IPS-NIHi7 (cell line): ENCODE measurements at regions not wholly inside any gene's neighbourhood (a gene's known extent, or its start where the extent isn't known, plus 50 kb on each side); places are given as distances from the start of the nearest gene placed in this dataset.
"Not testable (repeated sequence)": the region's sequence is repeated elsewhere in the genome, so short reads cannot be mapped to it uniquely, and the experiment has no call there.

Experiments used
- DNase-seq: peaks from one replicate; pipeline ENCODE4 v3.0.0; 2012; ENCODE audit warnings: mixed read lengths; ENCODE audit errors: extremely low spot score

DNA sequence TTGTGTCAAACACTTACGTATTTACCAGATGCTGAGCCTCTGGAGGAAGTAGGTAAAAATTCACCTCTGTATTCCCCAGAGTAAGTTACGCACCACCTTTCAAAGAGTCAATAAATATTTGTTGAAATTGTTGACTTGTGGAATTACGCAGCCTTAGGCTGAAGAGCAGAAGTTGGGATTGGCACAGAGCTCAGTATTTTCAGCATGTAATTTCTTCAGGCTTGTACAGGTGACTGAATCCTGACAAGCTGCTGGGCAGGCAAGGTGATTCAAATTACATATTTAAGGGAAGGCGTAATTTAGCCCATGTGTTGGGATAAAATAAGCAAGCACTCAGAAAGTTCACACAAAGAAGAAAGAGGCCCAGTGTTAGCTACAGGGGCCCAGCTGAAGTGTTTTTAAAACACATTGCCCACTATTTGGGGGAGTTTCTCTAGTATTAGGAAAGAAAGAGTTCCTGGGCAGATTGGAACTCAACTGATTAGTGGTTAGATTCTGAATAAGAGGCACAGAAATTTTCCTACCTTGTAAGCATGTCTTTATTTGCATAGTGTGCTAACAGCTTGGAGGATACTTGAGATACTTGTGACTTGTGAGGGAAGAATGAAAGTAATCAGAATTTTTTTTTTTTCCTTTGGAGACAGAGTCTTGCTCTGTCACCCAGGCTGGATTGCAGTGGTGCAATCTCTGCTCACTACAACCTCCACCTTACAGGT lies 165.3 kb upstream of the FBXL7 start:
- DNase-seq: no peak

DNA sequence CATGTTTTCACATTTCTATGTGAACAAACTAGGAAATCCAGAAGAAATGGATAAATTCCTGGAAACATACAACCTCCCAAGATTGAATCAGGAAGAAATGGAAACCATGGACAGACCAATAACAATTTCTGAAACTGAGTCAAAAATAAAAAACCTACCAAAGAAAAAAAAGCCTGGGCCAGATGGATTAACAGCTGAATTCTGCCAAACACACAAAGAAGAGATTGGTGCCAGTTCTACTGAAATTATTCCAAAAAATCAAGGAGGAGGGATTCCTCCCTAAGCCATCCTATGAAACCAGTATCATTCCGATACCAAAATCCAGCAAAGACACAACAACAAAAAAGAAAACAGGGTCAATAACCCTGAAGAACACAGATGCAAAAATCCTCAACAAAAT lies 166.9 kb upstream of the FBXL7 start:
- no peak for DNase-seq

DNA sequence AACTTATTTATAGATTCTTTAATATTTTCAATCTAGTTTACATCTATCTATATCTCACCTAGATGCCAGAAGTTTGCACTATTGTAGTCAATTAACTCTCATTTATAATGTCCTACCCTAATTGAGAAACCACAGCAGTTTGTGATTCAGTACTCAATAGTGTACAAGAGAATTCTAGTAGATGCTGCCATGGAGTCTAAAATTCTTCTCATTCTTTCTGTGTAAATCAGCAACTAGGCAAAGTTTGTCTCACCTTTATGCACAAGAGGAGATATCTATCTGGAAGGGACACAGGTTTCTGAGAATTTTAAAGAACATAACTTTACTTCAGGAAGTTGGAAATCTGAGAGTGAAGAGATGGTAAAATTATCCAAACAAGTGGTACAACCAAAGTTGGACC lies 173.0 kb upstream of the FBXL7 start:
- DNase-seq: no peak

DNA sequence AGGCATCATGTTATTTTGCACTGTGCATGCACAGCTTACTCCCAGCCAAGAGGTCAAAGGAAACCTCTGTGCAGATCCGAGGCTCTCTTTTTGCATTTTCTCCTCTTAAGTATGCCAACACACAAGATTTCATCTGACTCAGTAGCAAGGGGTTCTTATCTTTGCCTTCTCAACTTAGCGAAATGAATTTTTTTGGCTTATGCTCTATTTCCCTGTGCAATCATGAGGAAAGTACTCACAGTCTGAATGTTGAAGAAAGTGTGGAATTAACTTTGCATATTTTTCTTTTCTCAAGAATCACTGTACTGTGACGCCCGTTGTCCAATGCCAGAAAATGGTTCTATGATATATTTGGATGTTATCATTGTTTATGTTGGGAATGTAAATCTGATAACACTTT lies 173.5 kb upstream of the FBXL7 start:
- DNase-seq: no peak

DNA sequence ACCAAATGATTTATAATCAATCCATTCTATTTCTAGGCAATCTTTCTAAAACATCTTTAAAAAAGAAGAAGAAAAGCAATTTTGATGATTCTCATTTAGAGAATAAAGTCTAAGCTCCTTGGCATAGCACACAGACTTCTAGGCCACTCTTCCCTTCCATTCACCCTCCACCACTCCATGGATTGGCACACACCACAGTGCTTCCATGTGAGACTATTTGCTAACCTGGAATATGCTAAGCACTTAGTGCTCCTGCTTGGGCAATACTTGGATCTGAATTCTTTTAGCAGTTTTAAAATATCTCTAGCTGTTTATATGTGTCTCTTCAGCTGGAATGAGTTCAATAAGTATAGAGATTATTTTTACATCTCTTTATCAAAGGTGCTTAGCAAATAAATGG lies 177.6 kb upstream of the FBXL7 start:
- no peak for DNase-seq

DNA sequence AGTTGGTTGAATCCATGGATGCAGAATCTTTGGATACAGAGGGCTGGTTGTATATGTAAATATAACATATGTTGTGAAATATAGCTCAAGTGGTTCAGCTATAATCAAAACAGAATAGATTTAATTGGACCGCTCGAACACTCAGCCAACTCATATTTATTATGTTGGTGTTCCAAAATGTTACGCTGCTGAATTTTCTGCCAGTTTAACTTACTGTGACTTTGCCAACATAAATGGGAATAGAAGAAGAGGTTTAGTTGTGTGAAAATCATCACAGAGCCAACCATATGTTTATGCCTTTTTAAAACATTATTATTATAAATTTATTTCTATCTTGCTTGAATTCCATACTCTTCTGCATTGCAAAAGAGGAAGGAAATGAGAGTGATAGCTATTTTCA lies 178.2 kb upstream of the FBXL7 start:
- no peak for DNase-seq

DNA sequence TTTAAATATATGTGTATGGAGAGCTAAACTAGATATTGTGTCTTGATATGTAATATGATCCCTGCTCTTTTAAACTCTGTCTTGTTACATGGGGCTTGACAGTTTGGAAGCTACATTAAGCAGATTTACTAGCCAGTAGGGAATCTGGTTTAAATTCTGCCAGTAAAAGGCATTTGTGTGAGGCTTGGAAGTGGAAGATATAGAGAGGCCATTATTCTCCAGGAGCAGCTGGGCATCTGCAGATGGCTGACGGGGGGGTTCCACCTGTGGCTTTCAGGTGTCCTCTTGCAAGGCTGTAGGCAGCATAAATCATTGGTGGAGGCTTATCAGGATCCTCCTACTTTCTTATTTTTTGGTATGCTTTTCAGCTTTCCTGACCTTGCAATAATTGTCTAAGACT lies 179.1 kb upstream of the FBXL7 start:
- no peak for DNase-seq

DNA sequence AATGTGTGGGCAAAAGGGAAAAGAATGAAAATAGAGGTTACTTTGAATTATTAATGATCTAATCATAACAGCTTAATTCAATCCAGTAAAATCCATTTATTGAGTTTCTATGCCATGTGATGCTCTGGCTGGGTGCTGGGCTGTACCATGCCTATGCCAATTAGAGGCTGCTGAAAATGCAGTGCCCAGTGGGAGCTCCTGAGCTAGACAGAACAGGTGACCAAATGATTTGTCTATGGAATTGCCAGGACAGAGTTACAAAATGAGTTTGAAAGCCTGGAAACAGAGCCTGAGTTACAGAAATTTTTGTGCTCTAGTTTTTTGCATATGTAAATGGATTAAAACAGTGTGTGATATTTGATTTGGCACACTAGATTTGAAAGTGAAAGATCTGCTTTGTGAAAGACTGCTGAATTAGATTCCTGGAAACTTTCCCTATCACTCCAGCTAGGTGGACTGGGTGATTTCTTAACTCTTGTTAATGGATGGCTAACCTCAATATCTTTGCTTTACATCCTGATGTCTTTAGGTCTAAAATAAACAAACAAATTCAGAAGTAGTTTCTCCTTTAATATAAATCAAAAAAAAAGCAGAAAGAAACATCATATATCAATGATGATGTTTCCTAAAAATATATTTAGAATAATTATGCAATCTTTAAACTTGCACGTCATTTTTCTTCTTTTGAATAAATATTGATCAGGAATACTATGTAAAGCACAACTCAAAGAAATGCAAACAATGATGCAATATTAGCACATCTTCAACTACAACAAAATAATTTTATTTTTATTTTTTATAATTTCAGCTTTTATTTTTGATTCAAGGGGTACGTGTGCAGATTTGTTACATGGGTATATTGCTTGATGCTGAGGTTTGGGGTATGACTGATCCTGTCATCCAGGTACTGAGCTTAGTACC lies 194.8 kb upstream of the FBXL7 start:
- DNase-seq: no peak

DNA sequence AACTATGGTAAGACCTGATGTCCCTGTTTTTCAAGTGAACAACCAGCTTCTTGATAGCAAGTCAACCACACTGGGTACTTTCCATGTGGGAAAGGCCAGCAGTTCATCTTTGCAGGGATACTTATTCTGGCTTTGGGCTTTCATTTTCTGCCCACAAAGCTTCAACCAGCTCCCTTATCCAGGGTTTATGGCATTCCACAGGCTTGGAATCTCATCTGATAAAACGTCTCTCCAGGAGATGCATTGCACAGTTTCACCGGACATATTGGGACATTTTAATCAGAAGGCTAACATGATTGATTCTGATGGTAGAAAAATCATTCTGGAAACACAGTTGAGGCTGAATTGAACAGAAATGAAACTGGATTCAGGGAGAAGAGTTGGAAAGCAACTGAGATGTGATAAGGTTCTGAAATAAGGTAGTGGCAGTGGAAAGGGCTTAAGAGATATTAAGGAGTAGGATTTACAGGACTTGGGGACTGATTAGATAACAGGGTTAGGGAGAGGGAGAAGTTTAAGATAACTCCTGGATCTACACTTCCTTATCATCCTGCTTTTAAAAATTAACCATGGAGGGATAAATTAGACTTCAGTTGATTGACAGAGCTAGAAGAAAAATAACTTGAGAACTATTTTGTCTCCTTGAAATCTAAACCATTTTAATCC lies 195.8 kb upstream of the FBXL7 start:
- no peak for DNase-seq

DNA sequence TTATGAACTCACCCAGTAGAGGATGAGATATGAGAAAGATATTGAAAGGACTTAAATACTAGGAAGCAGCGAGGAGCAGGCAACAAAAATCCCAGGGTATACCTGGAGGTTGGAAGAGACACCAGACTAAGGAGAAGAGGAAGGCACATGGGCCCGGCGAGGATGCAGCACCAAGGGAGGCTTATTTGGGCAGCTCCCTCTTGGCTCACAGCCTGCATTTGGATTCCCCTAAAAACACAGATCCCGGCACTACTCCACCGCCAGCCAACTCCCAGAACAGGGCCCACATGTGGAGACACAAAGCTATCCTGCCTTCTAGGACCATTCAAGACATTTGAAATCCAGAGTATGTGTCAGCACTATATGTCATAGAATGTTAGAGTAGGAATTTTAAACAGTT lies 199.8 kb upstream of the FBXL7 start:
- no peak for DNase-seq

DNA sequence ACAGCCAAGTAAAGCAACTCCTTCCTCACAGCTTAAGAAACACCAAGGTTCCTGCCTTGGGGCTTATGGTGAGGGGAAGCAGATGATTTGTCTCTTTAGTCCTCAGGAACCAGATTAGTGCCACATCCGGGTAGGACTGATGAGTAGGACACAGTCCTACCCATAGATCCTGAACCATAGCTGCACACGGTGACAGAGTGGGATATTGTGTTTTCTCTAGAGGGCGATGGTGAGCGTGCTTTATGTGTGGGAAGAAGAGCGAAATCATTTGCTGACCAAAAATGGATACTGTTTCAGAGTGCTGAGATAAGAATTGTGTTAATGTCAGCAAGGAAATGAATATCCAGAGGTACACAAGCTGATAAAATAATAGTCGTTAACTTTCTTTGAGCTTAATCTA lies 209.0 kb upstream of the FBXL7 start:
- peak; percentile 22 for DNase-seq

DNA sequence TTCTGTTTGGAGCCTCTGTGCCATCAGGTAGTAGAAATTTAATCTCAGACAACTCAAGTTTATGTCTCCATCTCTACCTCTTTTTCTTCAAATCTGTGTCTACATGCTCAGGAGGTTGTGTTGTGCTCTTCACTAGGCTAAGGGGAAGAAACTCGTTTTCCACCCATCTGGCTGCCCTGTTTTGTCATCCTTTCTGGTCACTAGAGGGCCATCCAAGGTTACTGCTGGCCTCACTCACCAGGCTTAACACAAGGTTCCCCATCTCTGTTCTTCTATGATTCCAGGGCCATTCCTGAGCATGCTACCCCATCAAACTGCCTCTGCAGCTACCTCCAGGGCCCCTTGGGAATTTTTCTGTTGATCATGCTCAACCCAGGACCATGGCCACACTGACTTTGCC lies 213.3 kb upstream of the FBXL7 start:
- DNase-seq: peak; percentile 31

DNA sequence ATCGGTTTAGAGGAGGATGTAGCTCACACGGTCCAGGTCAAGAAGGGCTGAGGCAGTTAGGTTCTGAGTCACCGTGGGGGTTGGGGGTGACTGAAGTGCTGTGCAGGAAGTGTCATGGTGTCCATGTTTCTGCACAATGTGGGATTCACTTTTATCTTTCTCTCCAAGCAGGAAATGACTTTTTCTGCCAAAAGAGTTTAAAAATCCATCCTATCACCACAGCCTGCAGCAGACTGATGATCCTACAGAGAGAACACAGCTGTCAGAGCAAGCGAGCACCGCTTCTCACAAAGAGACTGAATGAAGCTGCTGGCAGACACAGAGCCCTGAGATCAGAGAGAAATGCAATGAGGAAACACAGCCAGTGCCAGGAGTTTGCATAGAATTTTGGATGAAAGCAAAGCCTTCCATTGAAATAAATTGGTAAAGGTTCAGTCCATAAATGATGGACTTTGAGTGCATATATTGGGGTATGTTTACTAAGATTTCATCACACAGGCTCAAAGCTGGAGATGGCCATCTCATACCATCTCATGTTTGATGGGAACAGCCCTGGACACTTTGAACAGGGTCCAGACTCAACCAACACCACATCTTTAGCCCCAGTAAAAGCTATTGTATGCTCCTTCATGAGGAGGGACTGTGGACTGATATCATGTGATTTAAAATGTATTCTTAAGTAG lies 213.9 kb upstream of the FBXL7 start:
- DNase-seq: no peak

DNA sequence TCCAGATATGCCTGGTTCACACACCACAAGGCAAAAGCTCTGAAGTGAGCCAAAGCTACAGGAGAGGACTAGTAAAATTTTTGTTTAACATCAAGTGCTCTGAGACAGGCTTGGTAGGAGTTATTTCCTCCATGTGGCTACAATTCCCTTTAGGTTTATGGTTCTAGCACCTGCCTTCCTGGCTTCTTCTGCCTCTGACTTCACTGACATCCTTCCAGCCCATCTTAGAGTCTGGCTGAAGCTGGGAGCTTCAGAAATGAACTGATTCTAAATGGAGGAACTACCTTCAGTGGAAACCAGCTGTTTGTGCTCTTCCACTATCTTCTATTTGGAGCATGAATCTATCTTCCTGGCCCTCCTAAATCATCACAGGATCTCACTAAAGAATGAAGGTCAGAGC lies 215.3 kb upstream of the FBXL7 start:
- no peak for DNase-seq

DNA sequence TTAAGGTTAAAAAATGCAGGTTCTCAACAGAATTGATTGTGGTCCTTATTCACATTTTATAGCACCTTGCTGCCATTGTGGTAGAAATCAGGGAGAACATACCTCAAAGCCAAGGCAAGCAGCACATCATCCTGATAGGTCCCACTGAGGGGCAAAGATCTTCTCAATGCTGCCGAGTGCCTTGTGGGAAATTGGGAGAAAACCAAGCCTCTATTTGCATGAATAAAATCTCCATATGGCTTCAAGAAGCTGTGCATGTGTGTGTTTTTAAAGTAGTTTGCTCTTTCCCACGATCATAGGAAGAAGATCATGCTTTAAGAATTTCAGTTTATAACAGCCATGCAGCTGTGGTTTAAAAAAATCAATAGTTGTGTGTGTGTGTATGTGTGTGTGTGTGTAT lies 216.9 kb upstream of the FBXL7 start:
- no peak for DNase-seq

DNA sequence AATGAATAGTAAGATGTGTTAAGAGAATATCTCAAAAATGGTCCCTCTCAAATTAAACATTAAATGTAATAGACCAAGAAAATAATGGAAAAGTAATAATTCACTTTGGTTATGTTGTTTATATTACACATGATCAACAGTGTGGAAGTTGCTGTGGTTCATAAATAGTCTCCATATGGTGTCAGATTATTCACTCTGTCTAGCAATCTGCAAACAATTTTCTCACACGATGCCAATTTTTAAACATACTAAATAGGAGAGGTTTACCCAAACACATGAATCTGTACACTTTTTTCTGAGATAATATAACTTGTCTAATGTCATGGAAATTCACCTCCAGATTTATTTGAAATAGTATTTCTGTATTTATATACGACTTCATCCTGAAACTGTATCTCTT lies 217.4 kb upstream of the FBXL7 start:
- no peak for DNase-seq

DNA sequence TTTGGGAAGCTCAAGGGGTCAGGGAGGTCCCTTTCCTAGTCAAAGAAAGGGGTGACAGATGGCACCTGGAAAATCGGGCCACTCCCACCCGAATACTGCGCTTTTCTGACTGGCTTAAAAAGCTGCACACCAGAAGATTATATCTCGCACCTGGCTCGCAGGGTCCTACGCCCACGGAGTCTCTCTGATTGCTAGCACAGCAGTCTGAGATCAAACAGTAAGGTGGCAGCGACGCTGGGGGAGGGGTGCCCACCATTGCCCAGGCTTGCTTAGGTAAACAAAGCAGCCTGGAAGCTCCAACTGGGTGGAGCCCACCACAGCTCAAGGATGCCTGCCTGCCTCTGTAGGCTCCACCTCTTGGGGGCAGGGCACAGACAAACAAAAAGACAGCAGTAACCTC lies 228.4 kb upstream of the FBXL7 start:
- DNase-seq: not testable (repeated sequence)

DNA sequence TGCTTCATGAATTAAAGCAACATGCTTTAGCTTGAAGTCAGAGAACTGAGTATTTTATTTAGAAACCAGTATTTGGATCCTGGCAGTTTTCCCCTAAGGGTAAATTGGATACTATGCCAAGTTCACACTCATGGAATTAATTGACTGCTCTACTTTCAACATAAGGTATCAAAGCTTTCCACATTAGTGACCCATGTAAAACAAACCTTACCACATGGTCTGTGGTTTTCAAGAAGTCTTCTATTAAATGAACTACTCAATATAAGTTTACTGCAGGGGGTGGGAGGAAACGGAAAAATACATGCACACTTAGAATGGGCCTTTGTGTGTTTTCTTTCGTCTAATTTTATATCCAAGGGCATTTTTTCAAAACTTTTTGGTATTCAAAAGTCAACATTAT lies 232.0 kb upstream of the FBXL7 start:
- DNase-seq: no peak

DNA sequence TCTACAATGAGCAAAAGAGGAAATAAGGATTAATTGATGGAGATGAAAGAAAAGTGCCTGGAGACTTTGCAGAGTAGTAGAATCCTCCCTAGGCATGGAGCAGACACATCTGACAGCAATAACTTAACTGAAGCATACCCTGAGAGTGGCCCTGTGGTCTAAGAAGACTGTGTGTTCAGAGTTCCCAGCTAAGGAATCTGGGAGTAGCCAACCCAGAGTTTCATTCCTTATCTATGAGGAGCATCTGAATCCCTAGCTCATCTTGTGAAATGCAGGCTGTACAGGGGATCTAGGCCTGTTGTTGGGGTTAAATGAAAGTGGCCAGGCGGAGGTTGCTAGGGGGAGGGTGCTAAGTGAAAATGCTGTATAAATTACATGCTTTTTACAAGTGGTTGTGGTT lies 233.1 kb upstream of the FBXL7 start:
- no peak for DNase-seq

DNA sequence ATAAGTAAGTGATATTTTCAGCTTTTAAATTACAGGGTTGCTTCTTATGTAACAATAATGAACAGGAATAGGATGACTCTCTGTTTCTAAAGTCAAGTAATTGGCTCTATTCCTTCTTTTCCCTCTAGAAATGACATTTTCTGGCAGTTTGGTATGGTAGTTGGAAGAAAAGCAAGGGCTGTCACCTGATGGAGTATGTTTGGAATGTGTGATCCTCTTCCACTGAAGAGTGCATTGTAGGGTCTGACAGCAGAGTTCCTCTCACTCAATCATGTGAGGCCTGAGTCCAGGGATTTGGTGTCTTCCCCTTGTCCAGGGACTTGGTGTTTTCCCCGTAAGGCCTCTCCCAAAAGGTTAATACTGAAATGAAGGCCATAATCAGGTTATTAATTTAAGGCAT lies 233.8 kb upstream of the FBXL7 start:
- DNase-seq: no peak

DNA sequence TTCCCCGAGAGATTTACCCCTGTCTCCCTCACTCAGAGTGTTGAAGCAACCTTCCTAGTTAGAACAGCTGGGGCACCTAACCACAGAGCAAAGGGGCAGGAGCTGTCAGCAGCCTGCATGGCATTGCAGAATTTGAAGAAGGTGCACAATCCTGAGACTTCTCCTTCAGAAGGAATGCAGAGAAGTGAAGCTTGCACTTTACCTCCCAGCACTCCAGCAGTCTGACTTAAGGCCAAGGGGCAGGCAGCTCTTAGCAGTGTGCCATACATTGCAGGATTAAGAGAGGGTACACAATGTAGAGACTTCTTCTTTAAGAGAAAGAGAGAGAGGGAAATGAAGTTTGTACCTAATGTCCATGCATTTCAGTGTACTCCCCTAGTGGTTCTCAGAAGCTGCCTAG lies 236.0 kb upstream of the FBXL7 start:
- no peak for DNase-seq

DNA sequence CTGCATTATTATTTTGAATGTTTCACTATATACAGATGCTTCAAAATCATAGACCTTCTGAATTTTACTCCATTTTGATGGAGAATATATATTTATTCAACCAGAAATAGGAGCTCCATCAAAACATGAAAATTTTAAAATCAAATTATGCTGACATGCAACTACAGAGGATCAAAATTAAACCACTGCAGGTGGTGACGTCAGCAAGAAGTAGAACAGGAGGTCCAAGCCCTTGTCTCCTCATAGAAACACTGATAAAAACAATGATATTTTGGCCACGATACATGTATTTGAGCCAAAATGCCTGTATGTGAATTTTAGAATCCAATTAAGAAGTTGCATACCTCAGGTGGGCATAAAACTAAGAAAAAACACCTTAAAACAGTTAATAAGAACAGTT lies 236.6 kb upstream of the FBXL7 start:
- no peak for DNase-seq
